Neural crest cell (in vitro differentiated cells): ENCODE measurements at regions not wholly inside any gene's neighbourhood (a gene's known extent, or its start where the extent isn't known, plus 50 kb on each side); places are given as distances from the start of the nearest gene placed in this dataset.

Experiments used
- DNase-seq: peaks from one replicate; pipeline ENCODE4 v3.0.0; 2021; ENCODE audit warnings: low read depth, mixed read lengths, low spot score
- H3K27ac Mint-ChIP-seq: one replicate; pipeline ENCODE4 v1.8.0; 2021; ENCODE audit warnings: mild to moderate bottlenecking, mixed read lengths; ENCODE audit not compliant: unreplicated experiment
- H3K27me3 Mint-ChIP-seq: 2 replicates; pipeline ENCODE4 v1.8.0; 2021; ENCODE audit warnings: low read depth, mild to moderate bottlenecking, mixed read lengths
- H3K36me3 Mint-ChIP-seq: 2 replicates; pipeline ENCODE4 v1.8.0; 2021; ENCODE audit warnings: low read depth, mild to moderate bottlenecking, mixed read lengths
- H3K4me1 Mint-ChIP-seq: 2 replicates; pipeline ENCODE4 v1.8.0; 2021; ENCODE audit warnings: mixed read lengths
- H3K4me3 Mint-ChIP-seq: one replicate; pipeline ENCODE4 v1.8.0; 2021; ENCODE audit warnings: mild to moderate bottlenecking, mixed read lengths
- H3K9me3 Mint-ChIP-seq: 2 replicates; pipeline ENCODE4 v1.8.0; 2021; ENCODE audit warnings: mixed read lengths
- TF ChIP-seq, protein P1 (sequence below): fragments of 200-600 bp; sonication (generic); conservative IDR thresholded peaks from 2 replicates; pipeline ENCODE4 v1.5.0; 2021; ENCODE audit warnings: antibody characterized with exemption, mild to moderate bottlenecking

DNA sequence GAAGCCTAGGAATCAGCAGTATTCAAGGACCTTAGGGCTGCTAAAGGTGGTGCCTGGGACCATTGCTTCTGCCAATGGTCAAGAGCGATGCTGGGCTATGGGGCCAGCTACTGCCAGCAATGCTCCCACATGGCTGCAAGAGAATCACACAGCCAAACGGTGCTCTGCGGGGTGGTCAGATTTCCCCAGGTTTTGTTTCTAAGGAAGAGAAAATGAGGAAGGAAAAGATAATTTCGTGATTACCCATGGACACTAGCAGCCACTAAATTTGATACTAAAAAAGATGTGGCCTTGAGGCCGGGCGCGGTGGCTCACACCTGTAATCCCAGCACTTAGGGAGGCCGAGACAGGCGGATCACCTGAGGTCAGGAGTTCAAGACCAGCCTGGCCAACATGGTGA lies 83.0 kb downstream of the LYZL2 start:
- no peak for DNase-seq
- no peak overlapping the region for H3K27ac Mint-ChIP-seq
- no peak overlapping the region for H3K4me3 Mint-ChIP-seq
- no peaks in the 10 kb centered on the region for H3K36me3 Mint-ChIP-seq
- no peaks in the 10 kb centered on the region for H3K4me1 Mint-ChIP-seq
- no peaks in the 10 kb centered on the region for H3K9me3 Mint-ChIP-seq
- H3K27me3 Mint-ChIP-seq = no peaks in the 10 kb centered on the region
- TF ChIP-seq, protein P1, sequence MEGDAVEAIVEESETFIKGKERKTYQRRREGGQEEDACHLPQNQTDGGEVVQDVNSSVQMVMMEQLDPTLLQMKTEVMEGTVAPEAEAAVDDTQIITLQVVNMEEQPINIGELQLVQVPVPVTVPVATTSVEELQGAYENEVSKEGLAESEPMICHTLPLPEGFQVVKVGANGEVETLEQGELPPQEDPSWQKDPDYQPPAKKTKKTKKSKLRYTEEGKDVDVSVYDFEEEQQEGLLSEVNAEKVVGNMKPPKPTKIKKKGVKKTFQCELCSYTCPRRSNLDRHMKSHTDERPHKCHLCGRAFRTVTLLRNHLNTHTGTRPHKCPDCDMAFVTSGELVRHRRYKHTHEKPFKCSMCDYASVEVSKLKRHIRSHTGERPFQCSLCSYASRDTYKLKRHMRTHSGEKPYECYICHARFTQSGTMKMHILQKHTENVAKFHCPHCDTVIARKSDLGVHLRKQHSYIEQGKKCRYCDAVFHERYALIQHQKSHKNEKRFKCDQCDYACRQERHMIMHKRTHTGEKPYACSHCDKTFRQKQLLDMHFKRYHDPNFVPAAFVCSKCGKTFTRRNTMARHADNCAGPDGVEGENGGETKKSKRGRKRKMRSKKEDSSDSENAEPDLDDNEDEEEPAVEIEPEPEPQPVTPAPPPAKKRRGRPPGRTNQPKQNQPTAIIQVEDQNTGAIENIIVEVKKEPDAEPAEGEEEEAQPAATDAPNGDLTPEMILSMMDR = no peak

DNA sequence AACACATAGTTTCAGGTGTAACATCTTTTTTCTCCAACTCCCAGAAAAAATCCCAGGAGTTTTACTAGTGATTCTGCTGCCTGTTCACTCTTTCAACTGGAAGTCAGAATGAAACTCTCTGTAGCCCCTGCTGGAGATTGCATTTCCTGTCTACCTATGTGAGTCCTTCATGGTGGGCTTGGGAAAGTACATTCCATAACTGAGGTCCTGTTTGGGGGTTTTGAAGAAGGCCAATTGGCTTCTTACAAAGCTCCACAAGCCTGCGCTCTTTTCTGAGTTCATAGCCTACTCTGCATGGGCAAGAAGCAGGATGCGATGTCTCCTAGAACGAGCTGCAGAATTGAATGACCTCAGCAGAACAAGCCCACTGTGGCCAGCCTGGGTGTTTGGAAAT lies 86.7 kb downstream of the LYZL2 start:
- Mint-ChIP-seq H3K4me3 (no peak overlapping the region), H3K36me3 (no peaks in the 10 kb centered on the region), H3K4me1 (no peaks in the 10 kb centered on the region), H3K27me3 (no peaks in the 10 kb centered on the region), H3K27ac (no peak overlapping the region), H3K9me3 (no peaks in the 10 kb centered on the region)
- TF ChIP-seq, protein P1 = no peak
- DNase-seq = no peak

DNA sequence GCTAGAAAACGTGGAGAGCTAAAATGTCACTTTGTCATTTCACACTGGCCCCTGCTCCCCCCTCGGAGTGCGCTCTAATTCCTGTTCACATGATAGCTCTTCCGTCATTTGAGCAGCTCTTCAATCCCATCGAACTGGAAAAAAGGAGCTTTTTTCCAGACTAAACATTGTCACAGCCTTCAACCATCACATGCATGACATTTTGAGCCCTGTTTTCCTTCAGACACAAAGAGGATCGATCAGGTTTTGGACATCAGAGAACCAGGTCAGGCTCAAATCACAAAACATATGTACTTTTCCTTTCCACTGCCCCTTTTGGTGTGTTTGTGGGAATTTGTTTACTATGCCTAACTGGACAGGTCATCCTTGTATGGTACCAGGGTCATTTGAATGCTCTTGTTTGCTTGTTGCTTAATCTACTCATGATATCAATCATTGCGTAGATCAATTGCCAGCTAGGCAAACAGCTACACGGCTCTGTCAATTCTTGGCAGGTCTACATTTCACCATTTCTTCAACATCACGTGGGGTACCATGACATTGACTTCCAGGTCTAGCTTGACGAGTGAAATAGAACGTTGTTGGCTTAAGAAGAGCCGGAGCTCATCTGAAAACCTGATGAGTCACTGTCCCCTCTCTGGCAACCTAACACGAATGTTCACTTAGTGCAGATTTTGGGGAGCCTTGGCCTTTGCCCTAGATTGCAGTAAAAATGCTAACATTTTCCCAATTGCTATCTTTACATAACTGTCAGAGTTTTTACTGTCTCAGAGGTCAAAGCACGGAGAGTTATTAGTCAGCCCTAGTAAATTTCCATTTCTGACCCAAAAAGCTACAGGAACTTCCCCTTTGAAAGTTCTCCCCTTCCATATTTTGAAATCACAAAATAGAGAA lies 87.3 kb downstream of the LYZL2 start:
- TF ChIP-seq, protein P1 = no peak
- no peak overlapping the region for H3K4me3 Mint-ChIP-seq
- H3K27me3 Mint-ChIP-seq = no peaks in the 10 kb centered on the region
- H3K9me3 Mint-ChIP-seq = no peaks in the 10 kb centered on the region
- no peaks in the 10 kb centered on the region for H3K4me1 Mint-ChIP-seq
- H3K27ac Mint-ChIP-seq = no peak overlapping the region
- DNase-seq = no peak
- H3K36me3 Mint-ChIP-seq = no peaks in the 10 kb centered on the region

DNA sequence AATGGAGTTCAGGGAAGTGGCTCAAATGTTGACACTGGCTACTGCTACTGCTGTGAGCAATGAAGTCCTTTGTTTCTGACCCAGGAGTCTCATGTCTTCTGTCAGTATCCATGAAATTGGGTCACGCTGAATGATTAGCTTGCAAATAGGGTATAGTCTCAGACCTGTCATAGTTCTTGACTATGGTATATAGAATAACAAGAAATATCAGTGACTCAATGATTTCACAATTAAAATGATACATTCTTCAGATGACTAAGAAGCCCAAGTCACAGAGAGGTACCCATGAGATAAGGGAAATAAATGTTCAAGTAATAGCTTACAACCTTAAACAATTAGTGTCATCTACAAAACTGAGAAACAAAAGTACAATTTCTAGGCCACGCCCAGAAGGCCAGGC lies 89.3 kb downstream of the LYZL2 start:
- no peak for DNase-seq
- no peaks in the 10 kb centered on the region for H3K27me3 Mint-ChIP-seq
- no peaks in the 10 kb centered on the region for H3K36me3 Mint-ChIP-seq
- H3K9me3 Mint-ChIP-seq = no peaks in the 10 kb centered on the region
- H3K4me3 Mint-ChIP-seq = no peak overlapping the region
- H3K4me1 Mint-ChIP-seq = no peaks in the 10 kb centered on the region
- TF ChIP-seq, protein P1 = no peak
- no peak overlapping the region for H3K27ac Mint-ChIP-seq

DNA sequence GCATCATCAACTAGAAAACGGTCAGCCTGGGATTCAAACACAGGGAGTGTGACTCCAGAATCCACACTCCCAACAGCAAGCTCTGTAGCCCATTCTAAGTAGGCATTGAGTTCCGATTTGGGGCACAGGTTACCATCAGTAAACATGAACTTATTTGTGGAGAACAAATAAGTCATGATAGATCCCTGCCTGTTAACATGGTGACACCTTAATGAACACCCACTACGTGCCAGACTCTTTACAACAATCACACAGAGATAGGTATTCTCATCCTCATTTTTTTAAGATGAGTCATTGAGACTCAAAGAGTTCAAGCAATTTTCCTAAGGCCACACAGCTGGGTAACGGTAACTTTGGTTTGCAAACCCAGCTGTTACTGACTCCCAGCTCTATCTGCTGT lies 91.5 kb downstream of the LYZL2 start:
- Mint-ChIP-seq H3K36me3 (no peaks in the 10 kb centered on the region), H3K27ac (no peak overlapping the region), H3K4me1 (peaks cover 4% of the 10 kb centered on the region), H3K27me3 (no peaks in the 10 kb centered on the region), H3K9me3 (no peaks in the 10 kb centered on the region), H3K4me3 (no peak overlapping the region)
- TF ChIP-seq, protein P1 = no peak
- no peak for DNase-seq
